Astrocyte (in vitro differentiated cells and primary cell): ENCODE measurements at regions not wholly inside any gene's neighbourhood (a gene's known extent, or its start where the extent isn't known, plus 50 kb on each side); places are given as distances from the start of the nearest gene placed in this dataset.
"Not testable (repeated sequence)": the region's sequence is repeated elsewhere in the genome, so short reads cannot be mapped to it uniquely, and the experiment has no call there.

ENCODE experiments used
- DNase-seq: peaks from one replicate; pipeline ENCODE4 v3.0.0-alpha.2; 2010; ENCODE audit warnings: low read depth
- FAIRE-seq: peaks from 2 replicates; lab custom pipeline; 2011; peaks lifted over from hg19 to GRCh38; lab: Jason Lieb, UNC
- H2AFZ ChIP-seq: 2 replicates; pipeline ENCODE4 v1.6.0; 2012; ENCODE audit warnings: low read depth, low read length, inconsistent platforms
- H3K27ac ChIP-seq: 2 replicates; pipeline ENCODE4 v1.5.1; 2011; ENCODE audit warnings: low read depth, low read length, inconsistent platforms
- H3K27me3 ChIP-seq: 2 replicates; pipeline ENCODE4 v1.6.0; 2011; ENCODE audit warnings: low read length, inconsistent platforms; ENCODE audit not compliant: insufficient read depth
- H3K36me3 ChIP-seq: 2 replicates; pipeline ENCODE4 v1.5.1; 2011; ENCODE audit warnings: low read length, inconsistent platforms; ENCODE audit not compliant: insufficient read depth
- H3K4me1 ChIP-seq: 2 replicates; pipeline ENCODE4 v1.5.1; 2011; ENCODE audit warnings: low read length, inconsistent platforms; ENCODE audit not compliant: insufficient read depth
- H3K4me2 ChIP-seq: 2 replicates; pipeline ENCODE4 v1.6.0; 2012; ENCODE audit warnings: low read length, inconsistent platforms
- H3K4me3 ChIP-seq: 2 replicates; pipeline ENCODE4 v1.5.1; 2011; ENCODE audit warnings: low read depth, mild to moderate bottlenecking, low read length, inconsistent platforms; ENCODE audit not compliant: insufficient read depth
- H3K79me2 ChIP-seq: 2 replicates; pipeline ENCODE4 v1.6.0; 2012; ENCODE audit warnings: mild to moderate bottlenecking, low read length, inconsistent platforms; ENCODE audit not compliant: insufficient read depth
- H3K9ac ChIP-seq: 2 replicates; pipeline ENCODE4 v1.6.0; 2012; ENCODE audit warnings: mild to moderate bottlenecking, low read length, inconsistent platforms
- H3K9me3 ChIP-seq: 2 replicates; pipeline ENCODE4 v1.5.1; 2012; ENCODE audit warnings: low read depth, mild to moderate bottlenecking, low read length, inconsistent platforms; ENCODE audit not compliant: insufficient read depth
- H4K20me1 ChIP-seq: 2 replicates; pipeline ENCODE4 v1.6.0; 2012; ENCODE audit warnings: low read length, inconsistent platforms; ENCODE audit not compliant: insufficient read depth
- H3K27ac Mint-ChIP-seq: one replicate; pipeline ENCODE4 v1.8.0; 2021; ENCODE audit warnings: mild to moderate bottlenecking, mixed read lengths; ENCODE audit not compliant: unreplicated experiment
- H3K27me3 Mint-ChIP-seq: one replicate; pipeline ENCODE4 v1.8.0; 2021; ENCODE audit warnings: low read depth, mixed read lengths; ENCODE audit not compliant: unreplicated experiment
- H3K36me3 Mint-ChIP-seq: one replicate; pipeline ENCODE4 v1.8.0; 2021; ENCODE audit warnings: low read depth, mixed read lengths; ENCODE audit not compliant: unreplicated experiment
- H3K4me1 Mint-ChIP-seq: one replicate; pipeline ENCODE4 v1.8.0; 2021; ENCODE audit warnings: low read depth, mixed read lengths; ENCODE audit not compliant: unreplicated experiment
- H3K4me3 Mint-ChIP-seq: one replicate; pipeline ENCODE4 v1.8.0; 2021; ENCODE audit warnings: mild to moderate bottlenecking, moderate library complexity, mixed read lengths; ENCODE audit not compliant: unreplicated experiment
- H3K9me3 Mint-ChIP-seq: one replicate; pipeline ENCODE4 v1.8.0; 2021; ENCODE audit warnings: mild to moderate bottlenecking, mixed read lengths; ENCODE audit not compliant: unreplicated experiment

- not testable (repeated sequence) for H3K27ac ChIP-seq, H3K4me3 ChIP-seq, H3K27me3 Mint-ChIP-seq, H3K9me3 Mint-ChIP-seq, H3K27ac Mint-ChIP-seq, H3K27me3 ChIP-seq, H3K36me3 Mint-ChIP-seq, H3K4me3 Mint-ChIP-seq, H3K4me2 ChIP-seq, H3K36me3 ChIP-seq, DNase-seq, H3K4me1 Mint-ChIP-seq, H4K20me1 ChIP-seq, H3K79me2 ChIP-seq, H3K9me3 ChIP-seq, H2AFZ ChIP-seq, H3K4me1 ChIP-seq, FAIRE-seq, H3K9ac ChIP-seq
These were observed 304.0 kb downstream of the ZNF479 start for GRCh38 chr7:56828078-56828860.

- H3K4me1 Mint-ChIP-seq, H3K27ac ChIP-seq, H3K9me3 ChIP-seq, H4K20me1 ChIP-seq, H3K9ac ChIP-seq, H3K27ac Mint-ChIP-seq, H3K79me2 ChIP-seq, H3K36me3 ChIP-seq, H3K9me3 Mint-ChIP-seq, H3K27me3 Mint-ChIP-seq, FAIRE-seq, H3K27me3 ChIP-seq, H3K4me3 ChIP-seq, H3K4me3 Mint-ChIP-seq, DNase-seq, H3K4me2 ChIP-seq, H3K36me3 Mint-ChIP-seq, H3K4me1 ChIP-seq, H2AFZ ChIP-seq: not testable (repeated sequence)
These were observed 304.7 kb downstream of the ZNF479 start for GRCh38 chr7:56827539-56827938.

GRCh38 chr7:56826556-56826955, 305.7 kb downstream of the ZNF479 start:
- not testable (repeated sequence) for H3K4me3 Mint-ChIP-seq, H3K9me3 ChIP-seq, H3K36me3 Mint-ChIP-seq, H2AFZ ChIP-seq, H3K4me3 ChIP-seq, H3K4me2 ChIP-seq, H3K9me3 Mint-ChIP-seq, FAIRE-seq, H4K20me1 ChIP-seq, H3K79me2 ChIP-seq, H3K27ac ChIP-seq, H3K27me3 Mint-ChIP-seq, H3K9ac ChIP-seq, H3K4me1 ChIP-seq, DNase-seq, H3K4me1 Mint-ChIP-seq, H3K27ac Mint-ChIP-seq, H3K36me3 ChIP-seq, H3K27me3 ChIP-seq

- H3K4me1 ChIP-seq, H3K27ac ChIP-seq, H3K27me3 ChIP-seq, H3K9me3 ChIP-seq, H4K20me1 ChIP-seq, H3K27ac Mint-ChIP-seq, H3K4me2 ChIP-seq, DNase-seq, H3K4me3 Mint-ChIP-seq, H3K79me2 ChIP-seq, H3K36me3 ChIP-seq, H3K4me1 Mint-ChIP-seq, FAIRE-seq, H3K9ac ChIP-seq, H3K27me3 Mint-ChIP-seq, H3K36me3 Mint-ChIP-seq, H3K9me3 Mint-ChIP-seq, H2AFZ ChIP-seq, H3K4me3 ChIP-seq: not testable (repeated sequence)
These were observed 306.3 kb downstream of the ZNF479 start for GRCh38 chr7:56825756-56826540.

- H3K27me3 ChIP-seq, H3K4me1 Mint-ChIP-seq, H3K4me3 Mint-ChIP-seq, H3K27me3 Mint-ChIP-seq, H3K9me3 Mint-ChIP-seq, H3K9ac ChIP-seq, H3K4me3 ChIP-seq, H3K36me3 ChIP-seq, FAIRE-seq, DNase-seq, H3K79me2 ChIP-seq, H3K27ac ChIP-seq, H3K27ac Mint-ChIP-seq, H2AFZ ChIP-seq, H3K4me2 ChIP-seq, H3K36me3 Mint-ChIP-seq, H3K4me1 ChIP-seq, H3K9me3 ChIP-seq, H4K20me1 ChIP-seq: not testable (repeated sequence)
These were observed 307.1 kb downstream of the ZNF479 start for GRCh38 chr7:56825121-56825520.
